GM19324 (cell line): ENCODE measurements at regions not wholly inside any gene's neighbourhood (a gene's known extent, or its start where the extent isn't known, plus 50 kb on each side); places are given as distances from the start of the nearest gene placed in this dataset.
A peak's percentile ranks its signal among the peaks of the same experiment; 100 is the strongest.
"Not testable (repeated sequence)": the region's sequence is repeated elsewhere in the genome, so short reads cannot be mapped to it uniquely, and the experiment has no call there.

Experiments used
- ATAC-seq: cut with Tn5 transposase; IDR thresholded peaks from one replicate; pipeline ENCODE4 v1.9.1; 2021; ENCODE audit warnings: mild to moderate bottlenecking, moderate library complexity; ENCODE audit not compliant: unreplicated experiment, low FRiP score

GRCh38 chr17:45554479-45554878 lies 64.0 kb upstream of the PLEKHM1 start:
- not testable (repeated sequence) for ATAC-seq

- ATAC-seq, result not testable (repeated sequence)
Observed at GRCh38 chr17:45558821-45559220, 68.3 kb upstream of the PLEKHM1 start.

GRCh38 chr17:45562868-45563267 lies 72.3 kb upstream of the PLEKHM1 start:
- ATAC-seq, result not testable (repeated sequence)

- not testable (repeated sequence) for ATAC-seq
Observed at GRCh38 chr17:45563283-45563682, 72.8 kb upstream of the PLEKHM1 start.

GRCh38 chr17:45568275-45568674 lies 77.8 kb upstream of the PLEKHM1 start:
- ATAC-seq, result not testable (repeated sequence)

GRCh38 chr17:45573326-45573725 lies 82.8 kb upstream of the PLEKHM1 start:
- not testable (repeated sequence) for ATAC-seq

- no peak for ATAC-seq
Observed at GRCh38 chr17:45573924-45574770, 83.6 kb upstream of the PLEKHM1 start.

- ATAC-seq, result no peak
Observed at GRCh38 chr17:45575126-45575885, 84.8 kb upstream of the PLEKHM1 start.

GRCh38 chr17:45576527-45577307 lies 86.2 kb upstream of the PLEKHM1 start:
- not testable (repeated sequence) for ATAC-seq

- no peak for ATAC-seq
Observed at GRCh38 chr17:45577571-45578279, 87.2 kb upstream of the PLEKHM1 start.

- no peak for ATAC-seq
Observed at GRCh38 chr17:45578516-45579455, 88.3 kb upstream of the PLEKHM1 start.

- ATAC-seq, result no peak
Observed at GRCh38 chr17:45579529-45580495, 89.3 kb upstream of the PLEKHM1 start.

GRCh38 chr17:45580924-45581323 lies 90.4 kb upstream of the PLEKHM1 start:
- ATAC-seq, result no peak

GRCh38 chr17:45581860-45582259 lies 91.3 kb upstream of the PLEKHM1 start:
- ATAC-seq, result no peak

- peak; percentile 64 for ATAC-seq
Observed at GRCh38 chr17:45584092-45585036, 93.8 kb upstream of the PLEKHM1 start.

GRCh38 chr17:45585037-45585733 lies 94.7 kb upstream of the PLEKHM1 start:
- peak; percentile 71 for ATAC-seq
